Prostate gland (tissue), 2 donors: ENCODE measurements at regions not wholly inside any gene's neighbourhood (a gene's known extent, or its start where the extent isn't known, plus 50 kb on each side); places are given as distances from the start of the nearest gene placed in this dataset.

Experiments
- DNase-seq: peaks from one replicate; pipeline ENCODE4 v3.0.0-alpha.2; 2019; ENCODE audit warnings: low spot score
- H3K27ac ChIP-seq, 2 donors: fragments of 200-600 bp; sonication (generic); 2 replicates each; pipeline ENCODE4 v1.5.1; 2017 to 2019
- H3K27me3 ChIP-seq: fragments of 200-600 bp; sonication (generic); replicated peaks from 2 replicates; pipeline ENCODE4 v1.5.1; 2019; ENCODE audit not compliant: insufficient read depth
- H3K36me3 ChIP-seq, 2 donors: fragments of 200-600 bp; sonication (generic); 1 replicate in 1 of 2; 2 replicates in 1 of 2; pipeline versions ENCODE4 v1.5.1 to v1.8.1; 2017 to 2019
- H3K4me1 ChIP-seq: fragments of 200-600 bp; sonication (generic); replicated peaks from 2 replicates; pipeline ENCODE4 v1.5.1; 2019
- H3K4me3 ChIP-seq, 2 donors: fragments of 200-600 bp; sonication (generic); 2 replicates each; pipeline ENCODE4 v1.5.1; 2017 to 2019
- H3K9me3 ChIP-seq: fragments of 200-600 bp; sonication (generic); 2 replicates; pipeline ENCODE4 v1.5.1; 2017
- CTCF ChIP-seq, 4 experiments: fragments of 200-600 bp in 2 of 4; fragments of 450-650 bp in 2 of 4; sonication (generic) in 2 of 4; IDR thresholded peaks; 1 replicate in 3 of 4; 2 replicates in 1 of 4; pipeline ENCODE4 v1.5.1; 2016 to 2019; ENCODE audit warnings: antibody characterized with exemption in 4 of 4, mild to moderate bottlenecking in 2 of 4, moderate library complexity in 2 of 4
- POLR2A ChIP-seq: fragments of 450-650 bp; IDR thresholded peaks from one replicate; pipeline ENCODE4 v1.6.1; 2016; ENCODE audit warnings: antibody characterized with exemption, mild to moderate bottlenecking
- POLR2AphosphoS5 ChIP-seq: sonication (generic); formaldehyde crosslinking; IDR thresholded peaks from one replicate; pipeline ENCODE4 v1.6.1; 2017; ENCODE audit warnings: antibody characterized with exemption
- WGBS: methylation state at CpG from one replicate; pipeline ENCODE4 v1.1.5; 2018; 5-methylcytosine and 5-hydroxymethylcytosine counted together
- intact Hi-C: fragments of 100-400 bp; cut with DNase I; formaldehyde crosslinking; loops from one replicate; pipeline ENCODE4 v1.14.2; 2022

- Histone ChIP-seq H3K27ac (no peak overlapping the region), H3K36me3 (no peaks in the 10 kb centered on the region), H3K4me1 (no peaks in the 10 kb centered on the region), H3K27me3 (no peaks in the 10 kb centered on the region), H3K4me3 (no peak overlapping the region), H3K9me3 (no peaks in the 10 kb centered on the region)
- DNase-seq: no peak
- 96% methylated on average over 11 of the region's 11 CpGs for WGBS
- TF ChIP-seq POLR2AphosphoS5 (no peak), CTCF (IDR thresholded peaks at IDR 0.05) (no peak), POLR2A (no peak)
- intact Hi-C loops: no loop called here
Measured at GRCh38 chr10:128969551-128969950, 497.5 kb upstream of the MGMT start.

- no peak overlapping the region for H3K4me3 ChIP-seq
- no peaks in the 10 kb centered on the region for H3K9me3 ChIP-seq
- no peaks in the 10 kb centered on the region for H3K4me1 ChIP-seq
- H3K27ac ChIP-seq: no peak overlapping the region
- H3K27me3 ChIP-seq: no peaks in the 10 kb centered on the region
- H3K36me3 ChIP-seq: no peaks in the 10 kb centered on the region
- intact Hi-C loops: no loop called here
- 80% methylated on average over 11 of the region's 11 CpGs for WGBS
- no peak for DNase-seq
- no peak for TF ChIP-seq POLR2A
- TF ChIP-seq CTCF (IDR thresholded peaks at IDR 0.05): no peak
- TF ChIP-seq POLR2AphosphoS5: no peak
Measured at GRCh38 chr10:128971374-128972035, 495.5 kb upstream of the MGMT start.

GRCh38 chr10:128972036-128972405, 495.0 kb upstream of the MGMT start:
- 91% methylated on average over 2 of the region's 2 CpGs for WGBS
- intact Hi-C loops: no loop called here
- no peaks in the 10 kb centered on the region for H3K36me3 ChIP-seq
- TF ChIP-seq POLR2A: no peak
- TF ChIP-seq POLR2AphosphoS5: no peak
- no peak overlapping the region for H3K27ac ChIP-seq
- no peak for DNase-seq
- no peaks in the 10 kb centered on the region for H3K4me1 ChIP-seq
- no peaks in the 10 kb centered on the region for H3K9me3 ChIP-seq
- H3K27me3 ChIP-seq: no peaks in the 10 kb centered on the region
- H3K4me3 ChIP-seq: no peak overlapping the region

- no peaks in the 10 kb centered on the region for H3K9me3 ChIP-seq
- no peak for DNase-seq
- TF ChIP-seq CTCF (IDR thresholded peaks at IDR 0.05): no peak
- no peak for TF ChIP-seq POLR2AphosphoS5
- no peak for TF ChIP-seq POLR2A
- H3K4me3 ChIP-seq: no peak overlapping the region
- no peaks in the 10 kb centered on the region for H3K4me1 ChIP-seq
- H3K27me3 ChIP-seq: no peaks in the 10 kb centered on the region
- WGBS: 60% methylated on average over 6 of the region's 6 CpGs
- intact Hi-C loops: no loop called here
- no peak overlapping the region for H3K27ac ChIP-seq
- no peaks in the 10 kb centered on the region for H3K36me3 ChIP-seq
Measured at GRCh38 chr10:128973221-128973620, 493.8 kb upstream of the MGMT start.

- WGBS: 87% methylated on average over 8 of the region's 8 CpGs
- H3K4me3 ChIP-seq: no peak overlapping the region
- no peaks in the 10 kb centered on the region for H3K4me1 ChIP-seq
Measured at GRCh38 chr10:128976856-128977255, 490.2 kb upstream of the MGMT start.

More at GRCh38 chr10:128976856-128977255, 490.2 kb upstream of the MGMT start:
- Histone ChIP-seq H3K27ac (no peak overlapping the region), H3K27me3 (no peaks in the 10 kb centered on the region), H3K36me3 (no peaks in the 10 kb centered on the region), H3K9me3 (no peaks in the 10 kb centered on the region)
- intact Hi-C loops: no loop called here
- no peak for DNase-seq
- no peak for TF ChIP-seq POLR2A
- TF ChIP-seq POLR2AphosphoS5: no peak
- no peak for TF ChIP-seq CTCF (IDR thresholded peaks at IDR 0.05)
